HG02623 (cell line): ENCODE measurements at regions not wholly inside any gene's neighbourhood (a gene's known extent, or its start where the extent isn't known, plus 50 kb on each side); places are given as distances from the start of the nearest gene placed in this dataset.

ENCODE experiments used
- ATAC-seq: cut with Tn5 transposase; IDR thresholded peaks from one replicate; pipeline ENCODE4 v1.9.1; 2021; ENCODE audit warnings: moderate library complexity; ENCODE audit not compliant: unreplicated experiment

DNA sequence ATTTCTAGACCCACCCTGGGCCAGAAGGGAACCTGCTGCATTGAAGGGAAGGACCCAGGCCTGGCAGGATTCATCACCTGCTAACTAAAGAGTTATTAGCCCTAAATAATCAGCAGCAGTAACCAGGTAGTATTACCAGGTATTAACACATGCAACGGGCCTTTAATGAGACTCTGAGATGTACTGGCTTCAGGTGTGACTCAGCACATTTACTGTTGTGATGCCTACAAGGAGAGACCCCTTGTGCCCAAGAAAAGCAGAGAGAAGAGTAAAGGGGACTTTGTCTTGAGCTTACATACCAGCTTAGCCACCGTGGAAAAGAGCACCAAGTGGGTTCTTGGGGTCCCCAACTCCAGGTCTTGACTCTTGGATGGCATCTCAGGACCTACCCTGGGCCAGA lies 243.1 kb upstream of the SLC39A10 start:
- no peak for ATAC-seq

DNA sequence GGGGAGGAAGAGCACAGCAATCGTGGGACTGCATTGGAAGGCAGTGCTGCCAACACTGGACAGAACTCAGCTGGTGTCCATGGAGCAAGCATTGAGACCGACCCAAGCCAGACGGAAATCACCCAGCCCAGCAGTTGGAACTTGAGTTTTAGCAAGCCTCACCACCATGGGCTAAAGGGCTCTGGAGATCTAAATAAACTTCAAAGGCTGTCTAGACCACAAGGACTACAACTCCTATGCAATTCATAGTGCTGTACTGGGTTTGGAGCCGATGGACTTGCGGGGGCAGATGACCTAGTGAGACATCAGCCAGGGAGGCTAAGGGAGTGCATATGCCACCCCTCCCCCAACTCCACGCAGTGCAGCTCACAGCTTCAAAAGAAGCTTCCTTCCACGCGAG lies 243.6 kb upstream of the SLC39A10 start:
- ATAC-seq = no peak

DNA sequence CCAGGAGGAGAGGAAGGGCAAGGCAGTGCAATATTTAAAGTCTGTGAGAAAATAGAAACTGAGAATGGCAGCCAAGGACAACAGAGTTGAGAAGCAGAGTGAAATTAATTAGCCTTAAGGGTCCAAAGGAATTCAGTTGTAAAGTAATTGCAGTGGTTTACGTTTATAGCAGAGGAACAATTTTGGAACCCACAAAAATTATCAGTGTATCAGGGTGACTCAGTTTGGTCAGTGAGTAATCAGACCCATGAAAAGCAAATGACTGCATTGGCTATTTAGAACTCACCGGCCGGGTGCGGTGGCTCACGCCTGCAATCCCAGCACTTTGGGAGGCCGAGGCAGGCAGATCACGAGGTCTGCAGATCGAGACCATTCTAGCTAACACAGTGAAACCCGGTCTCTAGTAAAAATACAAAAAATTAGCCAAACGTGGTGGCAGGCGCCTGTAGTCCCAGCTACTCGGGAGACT lies 245.8 kb upstream of the SLC39A10 start:
- ATAC-seq = no peak

- peak; percentile 74 for ATAC-seq
Measured at GRCh38 chr2:195410074-195410671, 246.9 kb upstream of the SLC39A10 start.

DNA sequence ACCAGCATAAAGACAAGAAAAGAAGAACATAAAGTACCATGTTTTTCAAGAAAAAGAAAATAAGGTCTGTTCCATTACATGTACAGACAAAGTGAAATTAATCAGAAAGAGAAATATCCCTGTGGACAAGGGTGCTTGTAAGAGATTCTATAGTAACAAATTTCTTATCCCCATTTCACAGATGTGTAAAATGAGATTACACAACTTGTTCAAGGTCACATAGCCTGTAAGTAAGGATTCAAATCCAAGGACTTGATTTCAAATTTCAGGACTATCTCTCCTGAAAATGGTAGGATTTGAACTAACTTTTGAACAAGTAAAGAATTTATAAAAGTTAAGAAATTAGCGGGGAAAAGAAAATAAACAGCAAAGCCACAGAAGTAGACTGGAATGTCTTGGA lies 248.2 kb upstream of the SLC39A10 start:
- no peak for ATAC-seq

- ATAC-seq = no peak
Measured at GRCh38 chr2:195408196-195408595, 248.8 kb upstream of the SLC39A10 start.

GRCh38 chr2:195407783-195408182 lies 249.2 kb upstream of the SLC39A10 start:
- no peak for ATAC-seq

DNA sequence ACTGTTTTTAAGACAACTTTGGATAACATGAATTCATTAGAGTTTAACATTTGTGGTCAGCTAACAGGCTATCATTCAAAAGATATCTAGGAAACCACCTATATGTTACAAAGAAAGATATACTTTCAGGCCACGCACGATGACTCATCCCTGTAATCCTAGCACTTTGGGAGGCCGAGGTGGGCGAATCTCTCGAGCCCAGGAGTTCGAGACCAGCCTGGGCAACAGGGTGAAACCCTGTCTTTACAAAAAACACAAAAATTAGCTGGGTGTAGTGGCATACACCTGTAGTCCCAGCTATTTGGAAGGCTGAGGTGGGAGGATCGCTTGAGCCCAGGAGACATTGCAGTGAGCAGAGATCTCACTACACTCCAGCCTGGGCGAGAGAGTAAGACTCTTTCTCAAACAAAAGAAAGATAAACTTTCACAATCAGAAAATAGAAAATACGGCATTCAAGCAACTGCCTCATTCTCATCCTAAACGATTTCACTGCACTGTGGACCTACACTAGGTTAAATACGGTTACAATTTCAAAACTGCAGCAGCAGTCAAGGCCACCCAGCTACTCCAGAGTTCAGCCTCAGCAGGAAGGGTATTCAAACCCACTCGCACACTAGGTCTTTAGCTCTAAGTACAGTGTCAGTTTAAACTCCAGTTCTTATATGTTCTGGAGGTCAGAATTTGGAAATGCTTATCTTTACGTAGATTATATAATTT lies 250.0 kb upstream of the SLC39A10 start:
- no peak for ATAC-seq

DNA sequence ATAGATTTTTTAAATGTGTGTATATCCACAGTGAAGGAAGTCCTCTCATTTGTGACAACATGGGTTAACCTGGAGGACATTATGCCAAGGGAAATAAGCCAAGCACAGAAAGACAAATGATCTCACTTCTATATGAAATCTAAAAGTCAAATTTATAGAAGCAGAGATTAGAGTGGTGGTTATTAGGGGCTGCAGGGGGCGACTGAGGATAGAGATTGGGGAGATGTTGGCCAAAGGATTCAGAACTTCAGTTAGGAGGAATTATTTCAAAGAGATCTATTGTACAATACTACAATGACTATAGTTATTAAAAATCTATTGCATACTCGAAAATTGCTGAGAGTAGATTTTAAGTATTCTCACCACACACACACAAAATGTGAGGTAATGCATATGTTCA lies 252.4 kb upstream of the SLC39A10 start:
- ATAC-seq = no peak

DNA sequence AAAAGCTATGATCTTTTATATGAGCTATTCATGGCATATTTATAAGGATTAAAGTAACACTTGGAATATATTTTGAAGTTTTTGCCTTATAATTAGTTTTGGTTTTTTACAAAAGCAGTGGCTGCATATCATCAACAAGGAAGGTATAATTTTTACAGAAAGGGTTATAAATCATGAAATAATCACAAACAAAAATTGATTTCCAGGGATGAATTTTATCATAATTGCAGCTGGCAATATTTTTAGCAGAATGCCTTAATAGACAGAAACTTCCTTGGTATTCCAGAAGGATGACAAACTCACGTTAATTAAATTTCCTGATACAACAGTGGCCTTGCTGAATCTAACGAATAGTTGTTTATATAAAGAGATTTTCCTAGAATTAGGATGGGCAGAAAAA lies 260.5 kb upstream of the SLC39A10 start:
- no peak for ATAC-seq

DNA sequence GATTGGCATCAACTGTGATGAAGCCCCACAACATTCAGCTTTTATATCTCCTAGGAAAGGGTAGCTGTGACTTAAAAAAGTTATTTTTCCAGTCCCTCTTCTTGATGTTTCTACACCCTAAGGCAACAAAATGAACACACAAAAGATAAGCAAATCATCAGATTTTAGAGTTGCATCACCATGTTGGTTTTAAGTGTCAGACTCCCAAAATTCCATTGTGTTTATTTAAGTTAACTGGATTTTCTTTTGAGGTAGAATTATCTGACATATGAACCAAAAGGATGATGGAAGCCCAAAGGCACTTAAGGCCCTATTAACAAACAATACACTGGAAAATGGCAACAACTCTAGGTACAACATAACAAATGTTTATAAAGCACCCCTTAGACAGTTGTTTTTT lies 261.7 kb upstream of the SLC39A10 start:
- no peak for ATAC-seq

DNA sequence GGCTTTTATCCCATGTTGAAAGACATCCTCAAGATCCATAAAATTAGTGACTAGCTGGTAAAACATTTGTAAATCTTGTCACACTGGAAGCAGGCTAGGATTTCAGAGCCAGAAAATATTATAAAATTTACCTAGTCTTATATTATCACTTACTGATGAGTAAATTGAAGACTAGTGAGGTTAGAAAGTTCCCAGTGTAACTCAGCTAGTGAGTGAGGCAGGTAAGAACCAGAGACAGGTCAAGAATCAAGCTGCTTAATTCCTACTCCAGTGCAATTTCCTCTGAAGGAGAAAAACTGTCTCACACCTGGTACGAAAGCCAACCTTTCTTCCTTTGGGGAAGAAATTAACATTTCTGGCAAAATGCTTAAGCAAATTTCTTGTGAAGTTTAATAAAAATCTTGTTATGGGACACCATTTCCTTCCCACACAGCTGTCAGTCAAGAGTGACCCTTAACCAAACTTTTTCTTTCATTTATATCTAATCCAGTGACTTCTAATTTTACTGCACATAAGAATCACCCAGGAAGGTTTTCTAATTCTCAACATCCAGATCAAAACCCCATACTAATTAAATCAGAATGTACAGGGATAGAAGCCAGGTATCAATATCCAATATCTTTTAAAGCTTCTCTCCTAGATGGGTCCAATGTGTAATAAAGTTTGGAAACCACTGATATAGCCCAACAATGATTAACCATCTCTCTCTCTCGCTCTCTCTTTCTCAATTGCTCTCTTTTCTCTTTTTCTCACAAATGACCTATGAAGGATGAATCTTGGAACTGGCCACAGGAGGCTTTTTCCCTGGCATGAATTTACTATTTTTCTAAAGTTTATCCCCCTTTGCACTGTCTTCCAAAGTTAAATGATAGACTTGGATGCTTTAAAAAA lies 264.3 kb upstream of the SLC39A10 start:
- ATAC-seq = peak; percentile 59

DNA sequence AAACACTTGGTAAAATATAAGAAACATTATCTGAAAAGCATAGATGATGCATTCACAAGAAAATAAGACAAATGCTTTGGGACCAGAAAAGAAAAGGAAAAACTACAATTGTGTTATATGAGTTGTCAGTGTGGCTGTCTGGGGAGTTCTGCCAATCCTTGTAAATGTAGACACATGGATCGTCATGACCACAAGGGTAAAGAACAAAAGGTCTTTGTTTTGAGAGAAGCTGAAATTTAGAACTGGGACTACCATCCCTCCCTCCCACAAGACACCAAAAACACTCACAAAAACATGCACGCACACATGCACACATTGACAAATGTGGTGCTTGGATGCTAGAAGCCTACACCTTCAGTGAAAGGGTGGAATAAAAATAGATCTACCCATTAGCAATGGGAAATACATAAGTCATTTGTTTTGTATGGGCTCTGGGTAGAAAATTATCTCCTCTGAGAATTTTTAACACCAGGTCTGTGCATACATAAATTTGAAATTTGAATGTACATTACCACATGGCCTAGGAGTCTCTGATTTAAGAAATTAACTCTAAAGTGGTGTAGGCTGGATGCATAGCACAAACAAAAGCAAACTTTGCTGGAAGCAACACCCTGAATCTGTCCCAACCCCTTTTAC lies 266.2 kb upstream of the SLC39A10 start:
- ATAC-seq = no peak

DNA sequence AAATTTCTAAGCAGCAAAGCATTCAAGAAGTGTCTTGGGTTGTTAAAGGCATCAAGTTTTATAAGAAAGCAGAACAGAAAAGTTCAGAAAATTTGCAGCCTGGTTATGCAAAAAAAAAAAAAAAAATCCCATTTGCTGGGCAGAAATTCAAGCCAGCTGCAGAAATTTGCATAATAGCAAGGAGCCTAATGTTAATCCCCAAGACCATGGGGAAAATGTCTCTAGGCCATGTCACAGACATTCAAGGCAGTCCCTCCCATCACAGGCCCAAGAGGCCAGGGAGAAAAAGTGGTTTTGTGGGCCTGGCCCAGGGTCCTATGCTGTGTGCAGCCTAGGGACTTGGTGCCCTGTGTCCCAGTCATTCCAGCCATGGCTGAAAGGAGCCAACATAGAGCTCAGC lies 269.0 kb upstream of the SLC39A10 start:
- no peak for ATAC-seq

DNA sequence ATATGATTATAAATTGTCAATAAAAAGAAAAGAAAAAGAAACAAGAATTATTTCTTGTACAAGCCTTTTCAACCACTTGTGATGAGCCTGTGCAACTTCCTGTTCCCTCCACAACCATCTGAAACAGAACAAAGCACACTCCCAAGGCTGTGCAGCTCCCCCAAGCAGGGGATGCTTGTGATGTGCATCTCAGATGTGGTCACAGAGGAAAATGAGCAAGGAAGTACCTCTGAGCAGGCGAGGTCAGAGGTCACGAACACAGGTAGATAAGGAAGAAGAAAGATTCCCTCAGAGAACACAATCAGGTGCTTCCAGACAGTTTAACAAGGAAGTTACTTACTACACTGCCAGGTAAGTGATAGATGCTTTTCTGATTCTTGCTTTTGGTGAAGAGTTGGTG lies 274.8 kb upstream of the SLC39A10 start:
- ATAC-seq = no peak

- ATAC-seq = no peak
Measured at GRCh38 chr2:195370167-195370943, 286.7 kb upstream of the SLC39A10 start.

DNA sequence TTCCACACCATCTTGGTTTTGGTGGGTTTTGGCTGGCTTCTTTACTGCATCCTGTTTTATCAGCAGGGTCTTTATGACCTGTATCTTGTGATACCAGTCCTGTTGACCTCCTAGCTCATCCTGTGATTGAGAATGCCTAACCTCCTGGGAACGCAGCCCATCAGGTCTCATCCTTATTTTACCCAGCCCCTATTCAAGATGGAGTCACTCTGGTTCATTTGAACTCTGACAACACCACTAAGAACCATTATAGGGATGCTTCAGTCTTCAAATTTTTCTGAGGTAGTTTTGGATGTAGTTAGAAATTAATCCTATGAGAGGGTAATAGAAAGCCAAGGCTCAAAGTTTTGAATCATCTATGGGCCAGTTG lies 287.8 kb upstream of the SLC39A10 start:
- ATAC-seq = no peak

GRCh38 chr2:195368249-195369217 lies 288.5 kb upstream of the SLC39A10 start:
- no peak for ATAC-seq

DNA sequence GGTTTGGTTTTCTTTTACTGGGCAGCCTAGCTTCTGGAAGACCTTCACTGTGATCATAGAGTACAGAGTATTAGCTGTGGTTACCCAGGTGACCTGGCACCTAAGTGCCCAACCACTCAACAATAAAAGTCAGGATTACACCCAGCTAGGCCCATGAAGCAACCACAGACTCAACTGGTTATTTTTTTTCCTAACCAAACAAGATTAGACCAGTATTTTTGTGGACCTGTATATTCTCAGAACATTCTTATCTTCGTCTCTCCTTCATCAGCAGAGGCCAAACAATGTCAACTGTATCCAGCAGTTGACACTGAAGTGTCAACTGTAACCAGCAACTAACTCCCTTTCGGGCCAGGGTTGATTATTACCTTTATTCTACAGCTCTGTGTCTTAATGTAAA lies 289.2 kb upstream of the SLC39A10 start:
- no peak for ATAC-seq
